Neutrophil (primary cell): ENCODE measurements at regions not wholly inside any gene's neighbourhood (a gene's known extent, or its start where the extent isn't known, plus 50 kb on each side); places are given as distances from the start of the nearest gene placed in this dataset.

Source experiments
- H3K27ac ChIP-seq: fragments of 200-600 bp; sonication (generic); 2 replicates; pipeline ENCODE4 v1.5.1; 2016; ENCODE audit warnings: mild to moderate bottlenecking, moderate library complexity
- H3K27me3 ChIP-seq: fragments of 200-600 bp; sonication (generic); 2 replicates; pipeline ENCODE4 v1.6.0; 2016; ENCODE audit warnings: mild to moderate bottlenecking
- H3K36me3 ChIP-seq: fragments of 200-600 bp; sonication (generic); 2 replicates; pipeline ENCODE4 v1.5.1; 2017
- H3K4me1 ChIP-seq, 2 experiments: fragments of 200-600 bp in 1 of 2; sonication (generic) in 1 of 2; 1 replicate in 1 of 2; 2 replicates in 1 of 2; pipeline versions ENCODE4 v1.5.1 to v1.6.1; 2013 to 2016; ENCODE audit warnings: low read depth in 1 of 2, low read length in 1 of 2, mild to moderate bottlenecking in 1 of 2, moderate library complexity in 1 of 2; ENCODE audit not compliant: control insufficient read depth in 1 of 2, insufficient read depth in 1 of 2
- H3K4me3 ChIP-seq, 2 experiments: fragments of 200-600 bp in 1 of 2; sonication (generic) in 1 of 2; 1 replicate in 1 of 2; 2 replicates in 1 of 2; pipeline ENCODE4 v1.5.1; 2013 to 2016; ENCODE audit warnings: low read depth in 1 of 2, low read length in 1 of 2, mild to moderate bottlenecking in 1 of 2, moderate library complexity in 1 of 2
- H3K9me3 ChIP-seq: fragments of 200-600 bp; sonication (generic); 2 replicates; pipeline ENCODE4 v1.5.1; 2016
- CTCF ChIP-seq: fragments of 200-600 bp; sonication (generic); IDR thresholded peaks from 2 replicates; pipeline ENCODE4 v1.5.1; 2016; ENCODE audit warnings: antibody characterized with exemption

- H3K4me3 ChIP-seq: no peak overlapping the region
- H3K36me3 ChIP-seq: no peaks in the 10 kb centered on the region
- no peak for TF ChIP-seq CTCF
- no peak overlapping the region for H3K27ac ChIP-seq
- H3K4me1 ChIP-seq: no peaks in the 10 kb centered on the region
- no peaks in the 10 kb centered on the region for H3K9me3 ChIP-seq
- H3K27me3 ChIP-seq: peaks cover 51% of the 10 kb centered on the region
Observed at GRCh38 chr1:110765640-110766335, 91.0 kb upstream of the KCNA3 start.

GRCh38 chr1:110763149-110763548 is 88.4 kb upstream of the KCNA3 start:
- H3K27ac ChIP-seq: no peak overlapping the region
- H3K36me3 ChIP-seq: no peaks in the 10 kb centered on the region
- H3K4me3 ChIP-seq: no peak overlapping the region
- no peaks in the 10 kb centered on the region for H3K9me3 ChIP-seq
- no peak for TF ChIP-seq CTCF
- peaks cover 74% of the 10 kb centered on the region for H3K27me3 ChIP-seq
- H3K4me1 ChIP-seq: no peaks in the 10 kb centered on the region

DNA sequence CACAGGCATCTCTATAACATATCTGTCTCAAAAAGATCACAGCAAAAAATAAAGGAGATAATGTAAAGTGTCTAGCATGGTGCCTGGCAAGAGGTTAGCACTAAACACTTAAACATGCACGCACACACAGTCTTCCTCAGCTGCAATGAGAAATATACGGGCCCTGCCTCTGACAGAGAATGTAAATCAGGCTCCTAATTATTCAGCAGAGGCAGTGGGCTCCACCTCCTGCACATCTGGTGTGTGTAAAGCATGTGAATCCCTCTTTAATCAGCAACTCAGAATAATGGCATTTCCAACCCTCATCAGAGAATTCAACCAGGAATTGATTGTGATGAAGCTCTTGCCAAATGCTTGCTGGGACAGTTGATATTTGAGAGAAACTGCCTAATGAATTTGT is 85.6 kb upstream of the KCNA3 start:
- H3K4me1 ChIP-seq: no peaks in the 10 kb centered on the region
- no peaks in the 10 kb centered on the region for H3K36me3 ChIP-seq
- H3K27ac ChIP-seq: no peak overlapping the region
- H3K4me3 ChIP-seq: no peak overlapping the region
- H3K27me3 ChIP-seq: peaks cover 83% of the 10 kb centered on the region
- no peak for TF ChIP-seq CTCF
- no peaks in the 10 kb centered on the region for H3K9me3 ChIP-seq

GRCh38 chr1:110756506-110756905 is 81.8 kb upstream of the KCNA3 start:
- H3K9me3 ChIP-seq: no peaks in the 10 kb centered on the region
- no peak for TF ChIP-seq CTCF
- no peaks in the 10 kb centered on the region for H3K36me3 ChIP-seq
- no peaks in the 10 kb centered on the region for H3K4me1 ChIP-seq
- H3K27me3 ChIP-seq: peaks cover 78% of the 10 kb centered on the region
- H3K27ac ChIP-seq: no peak overlapping the region
- H3K4me3 ChIP-seq: no peak overlapping the region

DNA sequence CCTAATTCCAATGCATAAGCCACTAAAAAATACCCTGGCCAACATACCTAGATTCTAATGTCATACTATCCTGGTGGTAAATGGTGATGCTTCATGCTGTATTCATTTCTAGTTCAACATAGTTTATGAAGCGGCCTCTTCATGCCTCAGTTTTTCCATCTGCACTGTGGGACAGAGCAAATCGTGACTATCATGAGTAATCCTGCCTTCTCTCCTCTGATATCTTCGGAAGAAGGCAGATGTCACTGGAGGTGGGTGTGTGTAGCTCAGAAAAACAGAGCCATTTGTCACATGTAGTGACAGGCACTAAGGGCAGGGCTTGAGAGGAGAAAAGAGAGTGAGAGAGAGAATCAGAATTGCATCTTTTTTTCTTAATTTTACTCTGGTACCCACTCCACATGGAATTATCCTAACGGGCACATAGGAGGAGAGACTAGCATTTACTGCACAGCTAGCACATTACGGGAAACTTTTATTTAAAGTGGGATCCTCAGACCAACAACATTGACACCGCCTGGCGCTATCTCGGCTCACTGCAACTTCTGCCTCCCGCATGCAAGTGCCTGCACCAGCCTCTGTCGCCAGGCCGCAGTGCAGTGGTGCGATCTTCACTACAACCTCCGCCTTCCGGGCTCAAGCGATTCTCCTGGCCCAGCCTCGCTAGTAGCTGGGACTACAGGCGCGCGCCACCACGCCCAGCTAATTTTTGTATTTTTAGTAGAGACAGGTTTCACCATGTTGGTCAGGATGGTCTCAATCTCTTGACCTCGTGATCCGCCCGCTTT is 78.4 kb upstream of the KCNA3 start:
- no peak overlapping the region for H3K27ac ChIP-seq
- no peak overlapping the region for H3K4me3 ChIP-seq
- TF ChIP-seq CTCF: no peak
- no peaks in the 10 kb centered on the region for H3K9me3 ChIP-seq
- H3K4me1 ChIP-seq: no peaks in the 10 kb centered on the region
- H3K27me3 ChIP-seq: peaks cover 72% of the 10 kb centered on the region
- no peaks in the 10 kb centered on the region for H3K36me3 ChIP-seq
